HUES6 (cell line): ENCODE measurements at regions not wholly inside any gene's neighbourhood (a gene's known extent, or its start where the extent isn't known, plus 50 kb on each side); places are given as distances from the start of the nearest gene placed in this dataset.
A peak's percentile ranks its signal among the peaks of the same experiment; 100 is the strongest.

Experiments used
- H3K27ac ChIP-seq: 2 replicates; pipeline ENCODE4 v1.7.0; 2013; ENCODE audit warnings: low read depth, mild to moderate bottlenecking, low read length, inconsistent platforms
- H3K27me3 ChIP-seq: 2 replicates; pipeline ENCODE4 v1.6.1; 2013; ENCODE audit warnings: low read length; ENCODE audit not compliant: control insufficient read depth, insufficient read depth
- H3K36me3 ChIP-seq: 2 replicates; pipeline ENCODE4 v1.6.1; 2013; ENCODE audit warnings: low read length; ENCODE audit not compliant: control insufficient read depth, insufficient read depth
- H3K4me1 ChIP-seq: 2 replicates; pipeline ENCODE4 v1.6.1; 2013; ENCODE audit warnings: low read length; ENCODE audit not compliant: control insufficient read depth, insufficient read depth
- H3K4me3 ChIP-seq: 2 replicates; pipeline ENCODE4 v1.5.1; 2013; ENCODE audit warnings: low read depth, low read length
- H3K9ac ChIP-seq: one replicate; pipeline ENCODE4 v1.6.1; 2013; ENCODE audit warnings: mild to moderate bottlenecking, low read length
- H3K9me3 ChIP-seq: 2 replicates; pipeline ENCODE4 v1.6.1; 2013; ENCODE audit warnings: low read depth, low read length; ENCODE audit not compliant: control insufficient read depth, insufficient read depth

- H3K9me3 ChIP-seq, result no peaks in the 10 kb centered on the region
- H3K27me3 ChIP-seq, result no peaks in the 10 kb centered on the region
- no peaks in the 10 kb centered on the region for H3K36me3 ChIP-seq
- no peak overlapping the region for H3K27ac ChIP-seq
- H3K4me3 ChIP-seq, result no peak overlapping the region
- no peak overlapping the region for H3K9ac ChIP-seq
- H3K4me1 ChIP-seq, result no peaks in the 10 kb centered on the region
Measured at GRCh38 chr9:117970276-117971050, 266.3 kb downstream of the TLR4 start.

DNA sequence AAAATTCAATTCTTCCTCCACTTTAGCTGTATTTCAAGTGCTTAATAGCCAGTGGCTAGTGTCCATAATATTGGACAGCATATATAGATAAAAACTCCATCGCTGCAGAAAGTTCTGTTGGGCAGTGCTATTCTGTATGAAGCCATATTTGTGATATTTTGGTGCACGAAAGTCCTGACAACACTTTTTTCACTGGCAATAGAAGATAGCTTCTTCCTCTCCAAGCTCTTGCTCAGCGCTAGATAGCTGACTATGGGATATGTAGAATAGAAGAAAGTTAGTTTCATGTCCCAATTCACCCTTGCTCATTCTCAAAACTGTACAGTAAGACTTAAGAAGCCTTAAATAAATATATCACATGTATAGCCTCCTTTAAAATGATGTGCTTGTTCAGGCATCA lies 269.9 kb downstream of the TLR4 start:
- Histone ChIP-seq H3K27me3 (no peaks in the 10 kb centered on the region), H3K4me3 (no peak overlapping the region), H3K4me1 (no peaks in the 10 kb centered on the region), H3K36me3 (no peaks in the 10 kb centered on the region), H3K27ac (no peak overlapping the region), H3K9ac (no peak overlapping the region), H3K9me3 (no peaks in the 10 kb centered on the region)

DNA sequence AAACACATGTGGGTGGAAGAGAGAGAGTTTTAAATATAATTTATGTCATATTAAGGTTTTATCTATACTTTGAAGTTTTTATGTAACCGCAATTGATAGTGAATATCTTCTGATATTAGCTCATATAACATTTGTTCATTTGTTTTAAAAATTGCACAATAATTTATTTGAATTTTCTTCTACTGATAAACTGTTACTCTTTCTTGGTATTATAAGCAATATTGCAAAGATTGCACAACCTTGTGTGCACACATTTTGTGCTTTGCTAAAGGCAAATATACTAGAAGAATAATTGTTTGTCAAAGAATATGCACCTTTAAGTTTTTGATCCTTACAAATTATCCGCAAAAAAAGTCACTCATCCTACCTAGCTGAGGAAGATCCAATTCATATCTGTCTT lies 275.7 kb downstream of the TLR4 start:
- H3K4me3 ChIP-seq, result no peak overlapping the region
- H3K9me3 ChIP-seq, result no peaks in the 10 kb centered on the region
- no peaks in the 10 kb centered on the region; the same call in 1 of the 2 replicates for H3K27me3 ChIP-seq
- H3K9ac ChIP-seq, result no peak overlapping the region
- H3K36me3 ChIP-seq, result no peaks in the 10 kb centered on the region
- no peak overlapping the region for H3K27ac ChIP-seq
- H3K4me1 ChIP-seq, result no peaks in the 10 kb centered on the region

DNA sequence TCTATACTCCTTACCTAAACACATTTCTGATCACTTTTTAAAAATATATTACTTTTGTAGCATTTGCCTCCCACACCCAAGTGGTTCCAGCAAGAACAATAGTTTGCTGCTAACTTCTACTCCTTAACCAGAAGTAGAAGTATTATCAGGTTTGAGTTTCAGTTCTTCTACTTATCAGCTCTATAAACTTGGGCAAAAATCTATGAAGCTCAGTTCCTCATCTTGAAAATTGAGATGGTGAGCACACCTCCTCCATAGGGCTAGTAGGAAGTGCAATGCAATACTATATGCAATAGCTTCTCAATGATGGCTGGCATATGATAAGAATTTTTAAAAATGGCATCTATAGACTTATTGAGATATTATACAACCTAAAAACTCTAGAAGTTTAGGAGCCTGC lies 283.7 kb downstream of the TLR4 start:
- H3K36me3 ChIP-seq, result no peaks in the 10 kb centered on the region
- H3K9me3 ChIP-seq, result no peaks in the 10 kb centered on the region
- H3K4me1 ChIP-seq, result no peaks in the 10 kb centered on the region
- no peak overlapping the region for H3K9ac ChIP-seq
- no peak overlapping the region for H3K27ac ChIP-seq
- no peaks in the 10 kb centered on the region; the same call in 1 of the 2 replicates for H3K27me3 ChIP-seq
- H3K4me3 ChIP-seq, result no peak overlapping the region

GRCh38 chr9:117992006-117992405 lies 287.8 kb downstream of the TLR4 start:
- Histone ChIP-seq H3K27me3 (no peaks in the 10 kb centered on the region), H3K9me3 (no peaks in the 10 kb centered on the region), H3K36me3 (no peaks in the 10 kb centered on the region), H3K9ac (no peak overlapping the region), H3K4me1 (no peaks in the 10 kb centered on the region), H3K4me3 (no peak overlapping the region), H3K27ac (no peak overlapping the region)

DNA sequence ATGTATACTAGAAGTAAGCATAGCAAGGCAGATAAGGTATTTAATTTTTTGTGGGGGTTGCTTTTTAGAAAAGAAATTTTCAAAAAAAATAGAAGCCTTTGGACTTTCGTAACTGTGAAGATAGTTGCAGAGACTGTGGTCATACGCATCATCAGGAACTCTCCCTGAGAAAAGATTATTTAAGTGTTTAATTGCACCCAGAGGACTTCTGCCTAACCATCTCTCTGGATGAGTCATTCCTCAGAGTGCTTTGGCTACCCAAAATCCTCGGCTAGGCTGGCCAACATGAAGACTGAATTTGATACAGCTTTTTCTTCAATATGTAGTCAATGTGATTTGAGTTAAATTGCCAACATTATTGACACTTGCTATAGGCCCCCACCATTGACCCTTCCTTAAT lies 296.4 kb downstream of the TLR4 start:
- Histone ChIP-seq H3K36me3 (no peaks in the 10 kb centered on the region), H3K27ac (no peak overlapping the region), H3K27me3 (no peaks in the 10 kb centered on the region), H3K4me3 (no peak overlapping the region), H3K9ac (no peak overlapping the region), H3K4me1 (no peaks in the 10 kb centered on the region), H3K9me3 (no peaks in the 10 kb centered on the region)

GRCh38 chr9:118003240-118003639 lies 299.0 kb downstream of the TLR4 start:
- Histone ChIP-seq H3K4me3 (no peak overlapping the region), H3K27me3 (no peaks in the 10 kb centered on the region), H3K4me1 (peaks cover 4% of the 10 kb centered on the region), H3K36me3 (no peaks in the 10 kb centered on the region), H3K27ac (no peak overlapping the region), H3K9me3 (no peaks in the 10 kb centered on the region), H3K9ac (no peak overlapping the region)

DNA sequence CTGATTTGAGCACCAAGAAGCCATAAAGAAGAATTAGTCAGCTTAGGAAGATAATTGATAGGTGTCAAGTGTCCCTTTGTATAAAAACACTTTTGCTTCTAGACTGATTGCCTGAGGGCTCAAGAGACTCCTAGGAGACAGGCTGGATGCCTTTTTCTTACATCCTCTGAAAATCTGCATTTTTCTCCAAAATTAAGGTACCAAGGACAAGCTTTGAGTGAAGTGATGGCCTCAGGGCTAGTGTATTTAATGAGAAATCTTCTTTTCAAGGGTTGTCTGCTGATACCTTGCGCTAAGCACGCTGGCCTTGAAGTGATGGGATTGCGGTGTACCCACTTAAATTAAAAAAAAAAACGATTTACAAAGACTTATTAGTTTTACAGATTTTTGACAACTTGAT lies 304.0 kb downstream of the TLR4 start:
- Histone ChIP-seq H3K4me1 (peaks cover 22% of the 10 kb centered on the region), H3K27me3 (no peaks in the 10 kb centered on the region), H3K9ac (no peak overlapping the region), H3K36me3 (no peaks in the 10 kb centered on the region), H3K4me3 (no peak overlapping the region), H3K27ac (no peak overlapping the region), H3K9me3 (no peaks in the 10 kb centered on the region)

- no peaks in the 10 kb centered on the region for H3K9me3 ChIP-seq
- H3K36me3 ChIP-seq, result no peaks in the 10 kb centered on the region
- H3K27ac ChIP-seq, result no peak overlapping the region
- H3K9ac ChIP-seq, result no peak overlapping the region
- 0 out of 2 replicates have a peak overlapping the region, but pooled peaks have one; percentile 13 for H3K4me3 ChIP-seq
- no peaks in the 10 kb centered on the region for H3K27me3 ChIP-seq
- H3K4me1 ChIP-seq, result peaks cover 22% of the 10 kb centered on the region
Measured at GRCh38 chr9:118009614-118010013, 305.4 kb downstream of the TLR4 start.

DNA sequence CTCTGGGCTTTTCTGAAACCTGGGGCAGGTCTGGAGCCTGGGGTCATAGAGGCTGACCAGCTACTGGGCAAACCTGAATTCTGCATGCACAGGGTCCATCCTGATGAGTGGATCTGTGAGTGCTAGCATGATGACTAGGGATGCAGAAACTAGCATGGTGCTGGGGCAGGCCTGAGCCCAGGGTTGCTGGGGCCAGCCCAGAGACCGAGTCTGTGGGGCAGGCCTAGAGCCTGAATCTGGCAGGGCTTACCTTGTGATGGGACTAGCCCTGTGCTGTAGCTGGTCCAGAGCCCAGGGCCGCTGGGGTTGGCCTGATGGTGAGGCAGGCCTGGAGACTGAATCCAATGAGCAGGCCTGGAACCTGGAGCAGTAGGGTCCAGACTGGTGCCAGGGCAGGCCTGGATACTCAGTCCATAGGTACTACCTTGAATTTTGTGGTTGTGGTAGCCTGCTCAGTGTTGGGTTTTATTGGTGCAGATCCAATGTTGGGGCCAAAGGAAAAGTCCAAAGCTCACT lies 313.5 kb downstream of the TLR4 start:
- H3K9ac ChIP-seq, result no peak overlapping the region
- H3K4me3 ChIP-seq, result no peak overlapping the region
- H3K36me3 ChIP-seq, result no peaks in the 10 kb centered on the region
- no peaks in the 10 kb centered on the region for H3K27me3 ChIP-seq
- no peak overlapping the region for H3K27ac ChIP-seq
- no peaks in the 10 kb centered on the region for H3K9me3 ChIP-seq
- no peaks in the 10 kb centered on the region for H3K4me1 ChIP-seq

DNA sequence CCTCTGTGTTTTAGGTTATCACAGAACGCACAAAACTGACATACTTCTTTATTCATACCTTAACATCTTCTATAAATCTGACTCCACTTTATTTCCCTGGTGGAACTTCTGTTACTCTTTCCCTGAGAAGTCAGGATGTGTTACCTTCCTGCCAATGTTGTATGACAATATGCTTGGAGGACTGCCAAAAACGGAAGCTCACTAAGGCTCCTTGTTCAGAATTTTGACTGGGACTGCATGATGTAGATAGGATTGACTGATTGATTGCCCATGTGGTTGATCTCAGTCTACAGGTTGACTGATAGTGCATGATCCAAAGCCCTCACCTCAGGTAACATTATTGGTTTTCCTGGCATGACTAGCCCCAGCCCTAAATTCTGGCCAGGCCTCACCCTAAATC lies 319.4 kb downstream of the TLR4 start:
- H3K4me1 ChIP-seq, result no peaks in the 10 kb centered on the region
- no peak overlapping the region for H3K9ac ChIP-seq
- no peaks in the 10 kb centered on the region for H3K27me3 ChIP-seq
- H3K27ac ChIP-seq, result no peak overlapping the region
- no peaks in the 10 kb centered on the region for H3K9me3 ChIP-seq
- H3K4me3 ChIP-seq, result no peak overlapping the region
- H3K36me3 ChIP-seq, result no peaks in the 10 kb centered on the region
